HG03139 (cell line): ENCODE measurements at regions not wholly inside any gene's neighbourhood (a gene's known extent, or its start where the extent isn't known, plus 50 kb on each side); places are given as distances from the start of the nearest gene placed in this dataset.

Experiments
- ATAC-seq: cut with Tn5 transposase; IDR thresholded peaks from one replicate; pipeline ENCODE4 v1.9.1; 2021; ENCODE audit not compliant: unreplicated experiment

GRCh38 chr13:47277774-47278173 lies 380.9 kb upstream of the HTR2A start:
- ATAC-seq: no peak

- ATAC-seq: no peak
These were observed 371.4 kb upstream of the HTR2A start for GRCh38 chr13:47268270-47268669.

- ATAC-seq: no peak
These were observed 361.5 kb upstream of the HTR2A start for GRCh38 chr13:47258384-47258783.

DNA sequence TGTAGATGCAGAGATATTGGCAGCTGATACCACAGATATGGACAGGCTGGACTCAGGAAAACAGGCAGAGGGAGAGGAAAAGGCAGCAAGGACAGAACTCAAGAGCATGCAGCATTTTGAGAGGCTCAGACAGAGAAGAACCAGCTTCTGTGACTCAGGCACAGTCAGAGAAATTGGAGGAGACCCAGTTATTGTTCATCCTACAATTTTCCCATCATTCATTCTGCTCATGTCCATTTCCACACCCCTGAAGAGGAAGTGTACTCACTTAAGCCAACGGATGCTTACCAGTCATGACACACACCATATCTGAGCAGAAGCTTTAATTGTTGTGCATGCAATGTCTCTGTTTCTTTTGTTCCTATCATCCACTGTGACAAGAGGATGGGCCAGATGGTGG lies 359.8 kb upstream of the HTR2A start:
- ATAC-seq: no peak

DNA sequence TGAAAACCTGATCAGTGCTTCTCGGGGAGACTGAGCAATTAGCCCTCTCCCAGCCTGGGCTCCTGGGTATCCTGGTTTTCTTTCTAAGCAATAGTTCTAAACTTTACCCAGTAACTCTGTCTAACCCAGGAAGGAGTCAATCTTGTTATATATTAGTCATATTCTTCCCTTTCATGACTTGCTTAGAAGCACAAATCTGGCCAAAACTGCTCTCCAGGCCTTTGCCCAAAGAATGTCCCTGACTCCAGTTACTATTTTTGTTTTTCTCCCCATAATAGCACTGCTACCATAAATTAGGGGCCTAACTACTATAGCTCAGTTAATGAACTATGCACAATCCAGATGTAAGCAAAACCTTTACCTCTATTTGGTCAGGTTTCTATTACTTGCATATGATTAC lies 355.8 kb upstream of the HTR2A start:
- no peak for ATAC-seq

GRCh38 chr13:47251771-47252170 lies 354.9 kb upstream of the HTR2A start:
- ATAC-seq: no peak

DNA sequence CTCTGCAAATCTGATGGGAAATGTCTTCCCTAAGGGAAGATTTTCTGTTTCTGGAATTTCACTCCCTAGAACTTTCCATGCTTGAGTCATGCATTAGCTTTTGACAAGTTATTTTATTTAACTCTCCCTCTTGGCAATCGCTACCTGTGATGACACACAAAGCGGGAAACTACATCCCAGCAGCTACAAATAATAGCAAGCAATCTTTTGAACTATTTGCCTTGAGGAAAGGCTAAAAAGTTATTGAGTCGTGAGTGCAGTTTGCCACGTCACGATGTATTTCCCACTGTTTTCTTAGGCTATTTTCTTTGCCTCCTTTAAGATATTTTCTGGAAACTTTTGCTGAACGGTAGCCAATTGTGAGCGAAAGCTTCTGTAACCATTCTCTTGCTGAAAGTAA lies 353.3 kb upstream of the HTR2A start:
- ATAC-seq: no peak

DNA sequence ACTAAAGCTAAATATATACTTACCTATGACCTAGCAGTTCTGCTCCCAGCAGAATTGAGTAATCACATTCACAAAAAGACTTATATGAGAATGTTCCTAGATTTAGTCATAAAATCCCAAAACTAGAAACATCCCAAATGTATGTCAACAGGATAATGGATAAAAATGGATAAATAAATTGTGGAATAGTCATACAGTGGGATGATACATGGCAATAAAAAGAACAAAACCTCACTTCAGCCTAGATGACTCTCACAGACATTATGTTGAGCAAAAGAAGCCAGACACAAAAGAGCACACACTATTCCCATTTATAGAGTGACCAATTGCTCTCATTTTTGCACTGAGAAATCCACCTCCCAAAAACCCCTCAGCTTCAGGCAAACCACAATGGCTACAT lies 352.4 kb upstream of the HTR2A start:
- ATAC-seq: no peak

DNA sequence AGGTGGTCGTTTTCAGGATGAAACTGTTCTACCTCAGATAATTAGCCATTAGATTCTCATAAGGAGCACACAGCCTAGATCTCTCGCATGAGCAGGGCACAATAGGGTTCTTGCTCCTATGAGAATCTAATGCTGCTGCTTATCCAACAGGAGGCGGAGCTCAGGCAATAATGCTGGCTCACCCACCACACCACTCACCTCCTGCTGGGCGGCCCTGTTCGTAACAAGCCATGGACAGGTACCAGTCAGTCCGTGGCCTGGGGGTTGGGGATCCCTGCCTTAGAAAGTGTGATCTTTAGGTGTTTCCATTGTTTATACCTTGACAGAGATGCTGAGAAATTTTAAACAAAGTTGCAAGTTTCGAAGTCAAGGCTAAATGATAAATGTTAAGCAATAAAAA lies 344.6 kb upstream of the HTR2A start:
- ATAC-seq: no peak

DNA sequence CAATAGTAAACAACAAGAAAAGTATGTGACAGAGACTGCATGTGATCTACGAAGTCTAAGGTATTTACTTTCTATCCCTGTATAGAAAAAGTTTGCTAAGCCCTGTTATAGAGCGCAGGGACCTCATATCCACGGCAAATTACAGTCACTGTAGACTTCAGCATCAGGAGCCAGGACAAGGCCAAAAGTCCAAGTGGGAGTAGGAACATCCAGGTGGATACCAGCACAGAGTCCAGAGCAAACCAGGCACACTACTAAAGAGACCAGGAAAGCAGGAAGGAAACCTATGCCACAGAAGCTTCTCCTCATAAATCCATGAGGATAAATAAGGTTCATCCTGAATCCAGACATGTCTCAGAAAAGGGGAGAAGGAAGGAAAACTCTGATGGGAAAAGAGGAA lies 342.2 kb upstream of the HTR2A start:
- no peak for ATAC-seq

DNA sequence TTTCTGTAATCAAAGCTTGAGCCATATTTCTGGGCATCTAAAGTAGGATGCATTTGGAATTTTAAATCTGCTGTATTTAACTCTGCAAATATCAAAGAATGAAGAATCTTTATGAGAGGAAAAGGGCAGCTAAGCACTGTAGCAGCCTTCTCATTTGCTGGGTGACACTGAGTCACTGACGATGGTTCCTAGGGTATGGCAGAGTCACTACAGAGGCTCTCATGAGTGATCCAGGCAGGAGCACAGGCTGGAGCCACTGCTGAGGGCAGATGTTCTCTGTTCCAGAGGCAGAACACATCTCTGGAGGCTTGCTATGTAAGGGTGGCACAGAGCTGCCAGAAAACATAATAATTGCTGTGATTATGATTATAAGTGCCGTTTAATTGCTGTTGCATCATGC lies 340.7 kb upstream of the HTR2A start:
- no peak for ATAC-seq

DNA sequence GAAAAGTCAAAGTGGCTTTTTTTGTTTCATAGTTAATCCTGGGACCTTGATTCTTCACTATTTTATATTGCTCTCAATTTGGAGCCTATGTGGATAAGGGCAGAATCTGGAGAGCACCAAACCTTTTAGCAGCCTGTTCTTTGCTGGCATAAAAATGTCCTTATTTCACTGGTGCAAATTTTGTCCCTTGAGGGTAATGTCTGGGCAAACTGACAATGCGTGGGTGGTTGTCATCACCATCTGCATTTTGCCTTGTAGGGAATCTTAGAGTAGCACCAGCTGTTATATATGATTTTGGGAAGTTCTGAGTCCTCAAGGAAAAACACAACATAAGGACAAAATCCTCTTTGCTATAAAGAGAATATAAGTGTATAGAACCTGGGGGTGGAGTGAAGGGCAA lies 336.9 kb upstream of the HTR2A start:
- ATAC-seq: no peak

GRCh38 chr13:47232516-47232915 lies 335.7 kb upstream of the HTR2A start:
- ATAC-seq: no peak

GRCh38 chr13:47230155-47230554 lies 333.3 kb upstream of the HTR2A start:
- ATAC-seq: no peak

GRCh38 chr13:47226516-47226915 lies 329.7 kb upstream of the HTR2A start:
- ATAC-seq: no peak

GRCh38 chr13:47220453-47221140 lies 323.7 kb upstream of the HTR2A start:
- no peak for ATAC-seq

- ATAC-seq: no peak
These were observed 321.8 kb upstream of the HTR2A start for GRCh38 chr13:47218611-47219010.

DNA sequence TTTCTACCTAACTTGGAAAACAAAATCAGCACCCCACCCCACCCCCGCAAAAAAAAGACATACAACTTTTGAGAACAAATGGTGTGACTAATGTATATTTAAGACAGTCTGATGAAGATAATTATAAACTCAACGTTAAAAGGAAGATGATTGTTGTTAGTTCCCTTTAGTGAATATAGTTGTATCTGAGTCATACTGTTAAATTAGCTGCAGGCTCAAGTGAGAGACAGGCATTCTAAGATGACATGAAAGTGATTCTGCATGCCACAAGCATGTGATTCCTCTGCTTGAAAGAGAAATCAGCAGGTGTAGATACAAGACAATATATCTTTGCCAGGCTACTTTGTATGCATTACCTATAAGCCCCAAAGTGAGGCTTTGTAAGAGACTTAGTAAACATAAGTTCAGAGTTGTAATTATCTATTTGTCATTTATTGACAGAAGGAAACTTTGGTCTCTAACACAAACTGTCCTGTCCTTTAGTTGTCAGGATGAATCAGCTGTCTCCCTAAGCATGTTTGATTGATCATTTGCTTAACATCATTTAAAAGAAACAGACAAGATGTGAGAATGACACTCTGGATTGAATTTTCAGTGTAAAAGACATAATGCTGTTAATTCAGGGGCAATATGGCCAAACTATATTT lies 319.4 kb upstream of the HTR2A start:
- no peak for ATAC-seq

GRCh38 chr13:47215736-47216135 lies 318.9 kb upstream of the HTR2A start:
- ATAC-seq: no peak

GRCh38 chr13:47213047-47213446 lies 316.2 kb upstream of the HTR2A start:
- no peak for ATAC-seq

DNA sequence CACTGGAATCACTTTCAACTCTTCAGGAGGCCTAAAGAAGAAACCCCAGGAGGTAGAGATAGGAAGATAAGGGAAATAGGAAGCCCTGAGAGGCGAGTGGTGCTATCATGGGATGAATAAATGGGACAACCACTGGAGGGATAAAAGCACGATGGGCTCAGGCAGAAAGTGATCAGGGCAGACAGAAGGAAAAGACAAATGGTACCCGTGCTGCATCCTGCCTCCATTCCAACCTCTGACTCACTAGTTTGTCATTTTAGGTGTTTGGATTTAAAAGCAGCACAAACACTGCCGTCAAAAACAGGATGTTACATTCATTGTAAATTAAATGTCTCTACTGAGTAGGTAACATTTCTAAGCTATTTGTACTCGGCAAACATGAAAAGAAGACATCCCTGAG lies 314.3 kb upstream of the HTR2A start:
- no peak for ATAC-seq

DNA sequence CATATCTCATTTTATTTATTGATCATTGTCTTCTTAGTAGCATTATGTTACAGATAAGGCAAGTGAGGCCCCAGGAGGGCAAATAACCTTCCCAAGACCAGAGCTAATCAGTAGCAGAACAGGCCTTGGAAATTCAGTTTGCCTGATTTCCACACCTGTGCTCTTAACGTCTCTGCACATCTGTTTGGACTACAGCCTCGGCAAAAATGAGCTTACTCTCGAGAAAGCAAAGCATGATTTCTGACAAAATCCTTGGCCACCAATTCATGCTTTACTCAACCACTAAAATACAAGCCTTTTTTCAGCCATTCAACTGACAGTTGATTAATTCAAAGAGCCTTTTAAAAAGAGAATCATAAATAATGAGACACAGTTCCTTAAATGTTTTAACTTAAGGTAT lies 309.3 kb upstream of the HTR2A start:
- ATAC-seq: no peak

GRCh38 chr13:47190696-47191305 lies 293.9 kb upstream of the HTR2A start:
- ATAC-seq: no peak
